ENCODE measurements at regions not wholly inside any gene's neighbourhood (a gene's known extent, or its start where the extent isn't known, plus 50 kb on each side); places are given as distances from the start of the nearest gene placed in this dataset.

- TF ChIP-seq CTCF (IDR thresholded peaks at IDR 0.05) (no peak), POLR2A (IDR thresholded peaks at IDR 0.05) (no peak)
Observed at GRCh38 chr1:148357037-148357436, 126.1 kb downstream of the PPIAL4G start.

Measured in breast epithelium (tissue), 3 donors.